ENCODE measurements at regions not wholly inside any gene's neighbourhood (a gene's known extent, or its start where the extent isn't known, plus 50 kb on each side); places are given as distances from the start of the nearest gene placed in this dataset.

- Histone ChIP-seq H3K36me3 (ENCODE audit: control insufficient read depth, insufficient read depth, low read length) (no peaks in the 10 kb centered on the region), H3K4me3 (ENCODE audit: low read depth in 2 of 2, low read length in 2 of 2) (no peak overlapping the region), H3K4me1 (ENCODE audit: control insufficient read depth, insufficient read depth, low read length) (no peaks in the 10 kb centered on the region), H3K9me3 (ENCODE audit: control insufficient read depth, insufficient read depth, low read depth, low read length) (no peaks in the 10 kb centered on the region), H3K27me3 (ENCODE audit: control insufficient read depth, insufficient read depth, low read length) (no peaks in the 10 kb centered on the region), H3K27ac (ENCODE audit: low read length) (no peak overlapping the region)
- TF ChIP-seq CTCF (IDR thresholded peaks at IDR 0.05) (no peak), SIN3A (IDR thresholded peaks at IDR 0.05; ENCODE audit: borderline replicate concordance, insufficient read depth, low read depth, low read length) (no peak), POLR2AphosphoS5 (IDR thresholded peaks at IDR 0.05; ENCODE audit: low read depth, low read length) (no peak), TCF7L2 (IDR thresholded peaks at IDR 0.05; ENCODE audit: low read depth, low read length) (no peak), REST (IDR thresholded peaks at IDR 0.05; ENCODE audit: insufficient read depth in 1 of 2, low read depth in 2 of 2, low read length in 1 of 2) (no peak)
- CTCF ChIA-PET, result no interaction called here
- in situ Hi-C loops (cut with HindIII; ENCODE audit: low pct_unique_long_range_greater_than_20kb, low sequenced_read_pairs) (no loop called here), intact Hi-C loops (cut with micrococcal nuclease; ENCODE audit: unreplicated experiment) (no loop called here)
- POLR2A ChIA-PET, result no interaction called here
- ATAC-seq (no peak), DNase-seq (ENCODE audit: low read depth, low spot score) (no peak)
- BruUV-seq (replicated peaks), result no TSS peak
Measured at GRCh38 chr5:144659634-144660227, 489.1 kb downstream of the KCTD16 start.

GRCh38 chr5:144644317-144644716, 473.6 kb downstream of the KCTD16 start:
- no TSS peak for BruUV-seq (replicated peaks)

More at GRCh38 chr5:144644317-144644716, 473.6 kb downstream of the KCTD16 start:
- no peak for TF ChIP-seq REST (IDR thresholded peaks at IDR 0.05; ENCODE audit: insufficient read depth in 1 of 2, low read depth in 2 of 2, low read length in 1 of 2)
- no peak for TF ChIP-seq TCF7L2 (IDR thresholded peaks at IDR 0.05; ENCODE audit: low read depth, low read length)
- TF ChIP-seq SIN3A (IDR thresholded peaks at IDR 0.05; ENCODE audit: borderline replicate concordance, insufficient read depth, low read depth, low read length), result no peak
- TF ChIP-seq POLR2AphosphoS5 (IDR thresholded peaks at IDR 0.05; ENCODE audit: low read depth, low read length), result no peak
- no peak for TF ChIP-seq CTCF (IDR thresholded peaks at IDR 0.05)
- Histone ChIP-seq H3K27me3 (ENCODE audit: control insufficient read depth, insufficient read depth, low read length) (no peaks in the 10 kb centered on the region), H3K36me3 (ENCODE audit: control insufficient read depth, insufficient read depth, low read length) (no peaks in the 10 kb centered on the region), H3K4me1 (ENCODE audit: control insufficient read depth, insufficient read depth, low read length) (no peaks in the 10 kb centered on the region), H3K4me3 (ENCODE audit: low read depth in 2 of 2, low read length in 2 of 2) (no peak overlapping the region), H3K9me3 (ENCODE audit: control insufficient read depth, insufficient read depth, low read depth, low read length) (no peaks in the 10 kb centered on the region), H3K27ac (ENCODE audit: low read length) (no peak overlapping the region)
- DNase-seq (ENCODE audit: low read depth, low spot score) (no peak), ATAC-seq (no peak)
- in situ Hi-C loops (cut with HindIII; ENCODE audit: low pct_unique_long_range_greater_than_20kb, low sequenced_read_pairs) (no loop called here), intact Hi-C loops (cut with micrococcal nuclease; ENCODE audit: unreplicated experiment) (no loop called here)
- CTCF ChIA-PET, result no interaction called here
- POLR2A ChIA-PET, result no interaction called here
